ENCODE measurements at regions not wholly inside any gene's neighbourhood (a gene's known extent, or its start where the extent isn't known, plus 50 kb on each side); places are given as distances from the start of the nearest gene placed in this dataset.

DNA sequence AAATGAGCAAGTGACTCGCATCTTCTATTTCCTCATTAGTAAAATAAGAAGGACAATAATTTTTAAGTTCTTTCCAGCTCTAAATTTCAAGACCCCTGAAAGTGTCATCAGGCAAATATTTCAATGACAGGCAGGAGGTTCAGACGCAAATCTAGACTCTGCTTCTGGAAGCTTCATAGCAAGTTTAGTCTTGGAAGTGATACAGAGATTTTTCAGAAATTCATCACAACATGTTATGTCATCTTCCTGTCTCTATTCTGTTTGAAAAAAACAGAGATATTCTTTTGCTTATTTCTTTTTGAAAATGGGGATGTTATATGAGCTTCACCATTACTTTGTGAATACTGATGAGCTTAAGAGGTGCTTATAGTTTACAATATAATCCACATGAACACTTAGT, 74.0 kb downstream of the C3orf85 start:
- no peak for DNase-seq

DNA sequence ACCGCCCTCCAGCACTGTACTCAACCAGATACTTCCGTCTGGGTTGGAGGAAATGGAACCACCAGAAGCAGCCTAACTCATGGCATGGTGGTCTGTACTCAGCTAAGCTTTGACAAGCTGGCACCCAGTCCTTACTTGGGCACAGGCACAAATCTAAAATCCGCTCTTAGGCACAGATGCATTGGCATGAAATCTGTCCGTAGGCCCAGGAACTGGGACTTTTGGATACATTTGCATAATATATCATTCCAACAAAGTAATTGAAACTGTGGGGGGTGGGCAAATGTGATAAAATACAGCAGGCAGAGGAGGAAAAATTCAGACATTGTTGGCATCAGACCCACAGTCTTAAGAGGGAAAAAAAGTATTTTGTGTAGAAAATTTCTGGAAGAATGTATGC, 75.4 kb downstream of the C3orf85 start:
- no peak for DNase-seq

GRCh38 chr3:109213321-109213720, 76.8 kb downstream of the C3orf85 start:
- no peak for DNase-seq

DNA sequence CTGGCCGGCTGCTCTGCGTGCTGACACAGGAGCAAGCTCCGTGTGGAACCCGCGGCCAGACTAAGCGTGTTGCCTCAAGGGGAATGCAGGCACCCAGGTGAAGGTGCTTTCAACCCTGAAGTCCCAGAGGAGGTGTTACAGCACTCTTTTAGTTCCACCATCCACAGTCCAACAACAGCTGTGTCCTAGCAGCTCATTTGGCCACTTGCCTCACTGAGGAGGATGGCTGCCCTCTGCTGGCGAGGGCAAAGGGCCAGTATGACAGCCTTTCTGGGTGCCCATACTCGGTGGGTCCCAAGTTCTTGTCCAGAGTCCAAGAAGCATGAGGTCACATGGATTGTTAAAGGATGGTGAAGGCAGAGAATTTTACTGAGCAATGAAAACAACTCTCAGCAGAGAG, 87.8 kb downstream of the C3orf85 start:
- no peak for DNase-seq

- DNase-seq = peak; percentile 16
These were observed 89.0 kb downstream of the C3orf85 start for GRCh38 chr3:109225516-109225915.

- DNase-seq = no peak
These were observed 87.8 kb downstream of the DPPA2 start for GRCh38 chr3:109228391-109229080.

GRCh38 chr3:109229174-109229847, 87.0 kb downstream of the DPPA2 start:
- DNase-seq = no peak

DNA sequence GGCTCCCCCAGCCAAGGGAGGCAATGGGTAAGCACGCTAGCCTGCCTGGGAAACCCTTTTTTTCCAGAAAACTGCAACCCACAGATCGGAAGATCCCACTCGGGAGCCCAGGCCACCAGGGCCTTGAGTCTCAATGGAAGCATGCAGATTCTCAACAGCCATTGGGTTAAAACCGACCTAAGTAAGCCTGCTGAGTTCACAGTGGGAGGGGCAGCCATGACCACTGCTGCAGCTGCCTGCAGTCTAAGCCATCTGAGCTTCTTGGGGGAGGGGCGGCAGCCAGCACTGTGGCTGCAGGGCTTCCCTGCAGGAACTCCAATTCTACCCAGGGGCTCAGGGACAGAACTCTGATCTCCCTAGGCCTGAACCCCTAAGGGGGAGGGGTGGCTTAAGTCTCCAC, 82.0 kb downstream of the DPPA2 start:
- no peak for DNase-seq

- DNase-seq = no peak
These were observed 74.7 kb downstream of the DPPA2 start for GRCh38 chr3:109241459-109242186.

DNA sequence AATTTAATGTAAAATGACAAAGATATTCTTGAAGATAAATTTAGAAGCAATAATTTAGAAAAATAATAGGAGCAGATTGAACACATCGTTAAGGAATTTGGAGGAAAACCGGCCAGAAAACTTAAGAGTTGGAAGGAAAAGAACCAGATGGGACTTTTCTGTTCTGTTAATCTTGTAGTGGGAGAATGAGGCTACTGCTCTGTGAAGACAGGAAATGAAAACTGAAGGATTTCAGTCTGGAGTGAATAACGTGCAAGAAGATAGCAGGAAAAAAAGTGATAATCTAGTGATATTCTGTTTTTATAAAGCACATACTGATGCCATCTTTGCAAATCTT, 74.2 kb downstream of the DPPA2 start:
- peak; percentile 4 for DNase-seq
